H1 (cell line): ENCODE measurements at regions not wholly inside any gene's neighbourhood (a gene's known extent, or its start where the extent isn't known, plus 50 kb on each side); places are given as distances from the start of the nearest gene placed in this dataset.

Experiments used
- CTCF ChIP-seq, 3 experiments: IDR thresholded peaks; 1 replicate in 2 of 3; 2 replicates in 1 of 3; pipeline versions ENCODE4 v1.5.1 to v1.6.1; 2011; ENCODE audit warnings: low read length in 3 of 3, mild to moderate bottlenecking in 3 of 3, inconsistent platforms in 2 of 3, low read depth in 1 of 3, moderate library complexity in 1 of 3; ENCODE audit not compliant: insufficient read depth in 1 of 3; ENCODE audit errors: control extremely low read depth in 1 of 3
- NANOG ChIP-seq: IDR thresholded peaks from 2 replicates; pipeline ENCODE4 v1.6.1; 2011; ENCODE audit warnings: low read length, low read depth, mild to moderate bottlenecking, inconsistent platforms; ENCODE audit not compliant: insufficient read depth, poor library complexity, severe bottlenecking

- TF ChIP-seq NANOG (no peak), CTCF (IDR thresholded peaks at IDR 0.05; ENCODE audit: control extremely low read depth in 1 of 3, insufficient read depth in 1 of 3, low read depth in 1 of 3, low read length in 3 of 3) (no peak)
Measured at GRCh38 chr3:44021651-44022594, 219.8 kb upstream of the TOPAZ1 start.
